ENCODE measurements at regions not wholly inside any gene's neighbourhood (a gene's known extent, or its start where the extent isn't known, plus 50 kb on each side); places are given as distances from the start of the nearest gene placed in this dataset.

DNA sequence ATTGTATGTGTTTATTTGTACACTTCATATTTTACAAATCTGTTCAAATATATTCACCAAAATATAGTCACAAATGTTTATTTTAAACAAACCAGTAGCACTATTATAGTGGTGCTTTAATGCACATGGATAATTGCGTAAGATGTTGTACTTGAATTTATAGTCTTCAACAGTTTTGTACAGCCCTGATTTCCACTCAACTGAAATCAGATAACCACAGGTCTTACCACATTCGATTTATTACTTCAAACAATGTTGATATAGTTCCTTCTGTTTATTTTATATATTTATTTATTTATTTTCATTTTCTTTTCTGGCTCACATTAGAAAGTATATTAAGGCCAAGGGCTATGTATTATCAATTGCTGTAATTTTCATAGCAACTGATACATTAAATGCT, 99.4 kb upstream of the ZNF804A start:
- no peak for DNase-seq

DNA sequence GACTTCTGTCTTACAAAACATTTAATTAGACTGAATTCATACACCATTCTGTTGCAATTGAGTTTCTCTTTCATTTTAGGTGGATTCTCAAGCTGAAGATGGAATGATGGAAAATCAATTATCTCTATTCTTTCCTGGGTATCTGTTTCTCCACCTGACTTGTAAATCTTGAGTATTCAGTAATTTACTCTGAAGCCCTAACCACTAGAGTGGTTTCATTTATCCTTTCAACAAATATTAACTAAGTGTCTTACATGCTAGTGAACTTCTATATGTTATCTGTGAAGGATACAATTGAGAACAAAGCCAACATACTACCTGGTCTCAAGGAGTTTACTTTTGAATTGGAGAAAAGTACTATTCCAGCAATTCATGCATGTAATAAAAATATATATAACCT, 94.1 kb upstream of the ZNF804A start:
- no peak for DNase-seq

- DNase-seq: no peak
Measured at GRCh38 chr2:184507254-184507653, 91.1 kb upstream of the ZNF804A start.

- DNase-seq: no peak
Measured at GRCh38 chr2:184517402-184517801, 80.9 kb upstream of the ZNF804A start.

GRCh38 chr2:184520441-184520840, 77.9 kb upstream of the ZNF804A start:
- no peak for DNase-seq

- DNase-seq: no peak
Measured at GRCh38 chr2:184523732-184524131, 74.6 kb upstream of the ZNF804A start.

DNA sequence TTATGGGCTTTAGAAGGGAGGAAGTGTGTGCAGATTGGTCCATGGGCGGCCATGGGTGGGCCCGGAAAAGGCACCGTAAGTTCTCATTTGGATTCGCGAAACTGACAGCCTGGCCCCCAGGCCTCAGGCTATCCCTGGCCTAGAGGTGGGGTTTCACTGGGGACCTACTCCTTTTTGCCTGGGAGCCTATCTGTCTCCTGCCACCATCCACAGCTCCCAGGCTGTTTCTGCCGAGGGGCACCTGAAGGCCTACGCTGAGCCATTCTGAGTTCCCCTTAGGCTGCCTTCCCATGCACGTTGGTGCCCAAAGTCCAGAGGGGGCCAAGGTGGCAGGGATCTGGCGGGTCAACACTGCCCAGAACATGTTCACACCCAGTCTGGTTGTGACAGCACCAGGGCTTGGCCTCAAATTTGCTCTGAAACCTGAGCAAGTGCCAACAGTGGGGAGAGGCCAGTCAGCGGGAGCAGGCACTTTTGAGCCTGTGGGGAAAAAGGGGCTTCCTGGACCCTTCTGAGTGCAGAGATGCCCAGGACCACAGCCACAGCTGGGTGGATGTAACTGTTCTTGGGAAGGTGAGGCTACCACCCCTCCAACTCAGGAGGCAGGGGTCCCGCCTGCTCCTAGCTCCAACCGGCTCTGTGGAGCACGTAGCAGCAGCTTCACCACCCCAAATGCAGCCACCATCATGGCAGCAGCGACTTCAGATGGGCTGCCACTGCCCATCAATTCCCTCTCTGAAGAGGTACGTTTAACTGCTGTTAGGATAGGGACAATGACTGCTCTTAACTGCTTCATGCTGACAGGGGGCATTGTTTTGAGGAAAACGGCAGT, 73.6 kb upstream of the ZNF804A start:
- no peak for DNase-seq

DNA sequence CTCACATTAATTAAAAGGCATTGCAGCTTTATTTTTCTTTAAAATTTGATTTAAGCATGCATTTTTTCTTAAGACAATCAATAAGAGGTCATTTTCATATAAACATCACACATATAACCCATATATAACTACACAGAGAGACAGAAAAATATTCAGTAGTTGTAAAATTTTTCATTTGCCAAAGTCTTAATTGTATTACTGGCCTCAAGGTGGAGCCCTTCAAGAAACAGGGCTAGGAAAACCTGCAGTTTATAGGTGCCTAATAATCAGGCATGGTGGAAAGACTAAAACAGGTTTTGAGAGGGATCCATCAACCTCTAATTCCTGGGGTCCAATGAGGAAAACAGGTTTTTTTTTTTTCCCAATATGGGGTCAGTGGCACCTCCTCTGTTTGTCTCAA, 71.3 kb upstream of the ZNF804A start:
- DNase-seq: no peak

DNA sequence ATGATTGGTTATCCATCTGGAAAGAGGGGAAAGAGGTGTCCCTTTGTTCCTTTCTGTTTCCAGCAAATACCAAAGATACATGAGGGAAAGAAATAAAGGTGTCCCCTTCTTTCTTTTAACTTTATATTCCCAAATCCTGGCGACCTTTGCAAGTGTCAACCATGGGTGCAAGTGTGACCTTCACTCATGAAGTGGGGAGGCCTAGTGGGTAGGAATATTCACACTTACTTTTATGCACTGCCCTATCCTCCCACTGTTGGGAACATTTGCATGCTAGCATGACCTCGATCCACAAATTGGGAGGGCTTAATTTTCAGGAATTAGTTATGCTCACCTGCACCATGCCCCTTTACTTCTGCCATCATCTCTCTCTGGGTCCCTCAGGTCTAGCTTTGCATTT, 70.2 kb upstream of the ZNF804A start:
- DNase-seq: no peak

- no peak for DNase-seq
Measured at GRCh38 chr2:184530239-184530638, 68.1 kb upstream of the ZNF804A start.

- DNase-seq: no peak
Measured at GRCh38 chr2:184530959-184531358, 67.4 kb upstream of the ZNF804A start.

GRCh38 chr2:184532551-184532950, 65.8 kb upstream of the ZNF804A start:
- DNase-seq: no peak

DNA sequence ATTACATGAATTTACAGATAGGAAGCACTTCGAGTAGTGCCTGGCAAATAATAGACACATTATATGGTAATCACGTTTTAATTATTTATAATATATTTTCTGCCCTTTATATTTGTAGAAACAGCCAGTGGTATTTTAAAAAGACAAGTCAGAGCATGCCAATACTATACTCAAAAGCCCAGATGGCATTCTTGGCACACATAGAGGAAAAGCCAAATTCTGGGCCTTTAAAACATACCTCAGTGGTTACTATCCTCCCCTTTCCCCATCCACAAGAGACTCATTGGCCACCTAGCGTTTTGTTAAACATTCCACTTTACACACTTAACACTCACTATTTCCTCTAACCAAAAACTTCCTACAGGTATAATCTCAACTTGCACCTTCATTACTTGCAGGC, 63.3 kb upstream of the ZNF804A start:
- no peak for DNase-seq

DNA sequence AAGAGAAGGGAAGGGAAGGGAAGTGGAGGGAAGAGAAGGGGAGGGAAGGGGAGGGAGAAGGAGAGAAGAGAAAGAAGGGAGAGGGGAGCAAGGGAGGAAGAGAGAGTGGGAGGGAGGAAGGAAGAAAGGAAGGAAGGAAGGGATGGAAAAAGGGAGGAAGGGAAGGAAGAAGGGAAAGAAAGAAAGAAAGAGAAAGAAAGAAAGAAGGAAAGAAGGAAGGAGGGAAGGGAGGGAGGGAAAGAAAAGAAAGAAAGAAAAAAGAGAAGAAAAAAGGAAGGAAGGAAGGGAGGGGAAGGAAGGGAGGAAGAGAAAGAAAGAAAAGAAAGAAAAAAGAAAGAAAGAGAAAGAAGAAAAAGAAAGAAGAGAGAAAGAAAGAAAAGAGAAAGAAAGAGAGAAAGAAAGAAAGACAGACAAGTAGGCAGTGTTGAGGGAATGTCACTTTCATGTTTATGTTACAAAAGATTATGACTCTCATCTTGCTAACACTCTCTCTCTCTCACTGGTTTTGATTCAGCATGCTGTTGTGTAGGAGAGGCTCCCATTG, 58.0 kb upstream of the ZNF804A start:
- no peak for DNase-seq

DNA sequence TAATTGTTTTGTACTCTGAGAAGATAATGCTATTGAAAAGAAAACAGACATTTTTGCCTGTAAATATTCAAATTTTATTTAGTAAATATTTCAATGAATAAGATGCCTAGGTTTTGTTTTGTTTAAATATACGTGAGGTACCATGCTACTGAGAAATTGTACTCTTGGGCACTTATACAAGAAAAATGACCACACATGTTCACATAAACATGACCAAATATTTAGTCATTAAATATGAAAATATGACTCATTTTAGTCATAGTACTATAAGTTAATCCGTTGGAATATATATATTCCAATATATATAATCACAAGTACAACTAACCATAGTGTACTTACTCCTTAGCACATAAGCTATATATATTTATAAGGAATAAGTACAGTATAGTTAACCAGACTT, 56.7 kb upstream of the ZNF804A start:
- DNase-seq: no peak

- DNase-seq: no peak
Measured at GRCh38 chr2:184543832-184544231, 54.5 kb upstream of the ZNF804A start.

All from SHP77 treated with DMSO at 0.1 percent for 48 hours (cell line).